ENCODE measurements at regions not wholly inside any gene's neighbourhood (a gene's known extent, or its start where the extent isn't known, plus 50 kb on each side); places are given as distances from the start of the nearest gene placed in this dataset.

DNA sequence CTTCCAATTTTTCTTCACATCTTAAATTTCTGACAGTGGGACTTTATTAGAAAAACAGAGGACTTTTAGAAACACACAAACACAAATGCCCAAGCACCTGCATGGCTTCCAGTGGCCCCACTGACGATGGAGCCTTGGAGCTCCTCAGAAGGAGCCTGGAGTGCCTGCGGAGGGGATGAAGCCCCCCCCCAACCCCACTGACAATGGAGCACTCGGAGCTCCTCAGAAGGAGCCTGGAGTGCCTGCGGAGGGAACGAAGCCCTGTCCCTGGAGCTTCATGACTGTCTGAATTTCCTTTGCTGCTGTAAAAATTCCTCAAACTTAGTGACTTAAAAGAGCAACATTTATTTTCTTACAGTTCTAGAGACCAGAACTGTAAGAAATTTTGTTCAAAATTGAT lies 80.1 kb upstream of the VRK1 start (continued):
- TF ChIP-seq, protein P1, sequence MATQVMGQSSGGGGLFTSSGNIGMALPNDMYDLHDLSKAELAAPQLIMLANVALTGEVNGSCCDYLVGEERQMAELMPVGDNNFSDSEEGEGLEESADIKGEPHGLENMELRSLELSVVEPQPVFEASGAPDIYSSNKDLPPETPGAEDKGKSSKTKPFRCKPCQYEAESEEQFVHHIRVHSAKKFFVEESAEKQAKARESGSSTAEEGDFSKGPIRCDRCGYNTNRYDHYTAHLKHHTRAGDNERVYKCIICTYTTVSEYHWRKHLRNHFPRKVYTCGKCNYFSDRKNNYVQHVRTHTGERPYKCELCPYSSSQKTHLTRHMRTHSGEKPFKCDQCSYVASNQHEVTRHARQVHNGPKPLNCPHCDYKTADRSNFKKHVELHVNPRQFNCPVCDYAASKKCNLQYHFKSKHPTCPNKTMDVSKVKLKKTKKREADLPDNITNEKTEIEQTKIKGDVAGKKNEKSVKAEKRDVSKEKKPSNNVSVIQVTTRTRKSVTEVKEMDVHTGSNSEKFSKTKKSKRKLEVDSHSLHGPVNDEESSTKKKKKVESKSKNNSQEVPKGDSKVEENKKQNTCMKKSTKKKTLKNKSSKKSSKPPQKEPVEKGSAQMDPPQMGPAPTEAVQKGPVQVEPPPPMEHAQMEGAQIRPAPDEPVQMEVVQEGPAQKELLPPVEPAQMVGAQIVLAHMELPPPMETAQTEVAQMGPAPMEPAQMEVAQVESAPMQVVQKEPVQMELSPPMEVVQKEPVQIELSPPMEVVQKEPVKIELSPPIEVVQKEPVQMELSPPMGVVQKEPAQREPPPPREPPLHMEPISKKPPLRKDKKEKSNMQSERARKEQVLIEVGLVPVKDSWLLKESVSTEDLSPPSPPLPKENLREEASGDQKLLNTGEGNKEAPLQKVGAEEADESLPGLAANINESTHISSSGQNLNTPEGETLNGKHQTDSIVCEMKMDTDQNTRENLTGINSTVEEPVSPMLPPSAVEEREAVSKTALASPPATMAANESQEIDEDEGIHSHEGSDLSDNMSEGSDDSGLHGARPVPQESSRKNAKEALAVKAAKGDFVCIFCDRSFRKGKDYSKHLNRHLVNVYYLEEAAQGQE (IDR thresholded peaks at IDR 0.05; ENCODE audit: unreplicated experiment), result no peak
- TF ChIP-seq STAT1 (IDR thresholded peaks at IDR 0.05; ENCODE audit: unreplicated experiment), result no peak
- no peak for TF ChIP-seq EZH2phosphoT487 (IDR thresholded peaks at IDR 0.05; ENCODE audit: unreplicated experiment)
- no peak for TF ChIP-seq CREB1 (CRISPR knock-in tag; IDR thresholded peaks at IDR 0.05; ENCODE audit: low read depth)

DNA sequence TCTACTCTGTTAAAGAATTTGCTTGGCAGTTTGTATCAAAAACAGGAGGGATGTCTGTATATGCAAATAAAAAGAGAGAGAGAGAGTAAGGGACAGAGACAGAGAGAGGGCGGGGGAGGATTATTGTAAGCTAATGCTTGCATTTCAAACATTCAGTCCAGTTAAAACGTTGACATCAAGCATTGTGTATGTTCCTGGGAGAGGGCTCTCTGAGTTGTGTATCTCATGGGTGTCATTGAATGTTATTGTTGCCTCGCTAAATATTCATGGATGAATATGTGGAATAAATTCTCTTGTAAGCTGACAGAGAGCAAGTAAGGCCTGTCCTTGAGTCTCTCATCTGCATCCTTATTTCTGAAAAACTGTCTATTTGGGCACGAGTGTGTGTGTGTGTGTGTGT lies 78.8 kb upstream of the VRK1 start:
- no peak for ATAC-seq
- H3K27ac Mint-ChIP-seq, result no peak overlapping the region
- H3F3A ChIP-seq (replicated peaks; ENCODE audit: low read depth), result no peaks in the 10 kb centered on the region
- TF ChIP-seq, protein P1 (IDR thresholded peaks at IDR 0.05; ENCODE audit: unreplicated experiment), result no peak
- TF ChIP-seq CREB1 (CRISPR knock-in tag; IDR thresholded peaks at IDR 0.05; ENCODE audit: low read depth) (no peak), EZH2 (IDR thresholded peaks at IDR 0.05; ENCODE audit: low read depth, unreplicated experiment) (no peak), EZH2phosphoT487 (IDR thresholded peaks at IDR 0.05; ENCODE audit: unreplicated experiment) (no peak), ZNF114 (CRISPR knock-in tag; IDR thresholded peaks at IDR 0.05) (no peak), ZNF331 (CRISPR knock-in tag; IDR thresholded peaks at IDR 0.05; ENCODE audit: low read depth) (no peak), STAT1 (IDR thresholded peaks at IDR 0.05; ENCODE audit: unreplicated experiment) (no peak), NANOG (IDR thresholded peaks at IDR 0.05; ENCODE audit: borderline replicate concordance) (no peak)
- TF ChIP-seq, protein P2, sequence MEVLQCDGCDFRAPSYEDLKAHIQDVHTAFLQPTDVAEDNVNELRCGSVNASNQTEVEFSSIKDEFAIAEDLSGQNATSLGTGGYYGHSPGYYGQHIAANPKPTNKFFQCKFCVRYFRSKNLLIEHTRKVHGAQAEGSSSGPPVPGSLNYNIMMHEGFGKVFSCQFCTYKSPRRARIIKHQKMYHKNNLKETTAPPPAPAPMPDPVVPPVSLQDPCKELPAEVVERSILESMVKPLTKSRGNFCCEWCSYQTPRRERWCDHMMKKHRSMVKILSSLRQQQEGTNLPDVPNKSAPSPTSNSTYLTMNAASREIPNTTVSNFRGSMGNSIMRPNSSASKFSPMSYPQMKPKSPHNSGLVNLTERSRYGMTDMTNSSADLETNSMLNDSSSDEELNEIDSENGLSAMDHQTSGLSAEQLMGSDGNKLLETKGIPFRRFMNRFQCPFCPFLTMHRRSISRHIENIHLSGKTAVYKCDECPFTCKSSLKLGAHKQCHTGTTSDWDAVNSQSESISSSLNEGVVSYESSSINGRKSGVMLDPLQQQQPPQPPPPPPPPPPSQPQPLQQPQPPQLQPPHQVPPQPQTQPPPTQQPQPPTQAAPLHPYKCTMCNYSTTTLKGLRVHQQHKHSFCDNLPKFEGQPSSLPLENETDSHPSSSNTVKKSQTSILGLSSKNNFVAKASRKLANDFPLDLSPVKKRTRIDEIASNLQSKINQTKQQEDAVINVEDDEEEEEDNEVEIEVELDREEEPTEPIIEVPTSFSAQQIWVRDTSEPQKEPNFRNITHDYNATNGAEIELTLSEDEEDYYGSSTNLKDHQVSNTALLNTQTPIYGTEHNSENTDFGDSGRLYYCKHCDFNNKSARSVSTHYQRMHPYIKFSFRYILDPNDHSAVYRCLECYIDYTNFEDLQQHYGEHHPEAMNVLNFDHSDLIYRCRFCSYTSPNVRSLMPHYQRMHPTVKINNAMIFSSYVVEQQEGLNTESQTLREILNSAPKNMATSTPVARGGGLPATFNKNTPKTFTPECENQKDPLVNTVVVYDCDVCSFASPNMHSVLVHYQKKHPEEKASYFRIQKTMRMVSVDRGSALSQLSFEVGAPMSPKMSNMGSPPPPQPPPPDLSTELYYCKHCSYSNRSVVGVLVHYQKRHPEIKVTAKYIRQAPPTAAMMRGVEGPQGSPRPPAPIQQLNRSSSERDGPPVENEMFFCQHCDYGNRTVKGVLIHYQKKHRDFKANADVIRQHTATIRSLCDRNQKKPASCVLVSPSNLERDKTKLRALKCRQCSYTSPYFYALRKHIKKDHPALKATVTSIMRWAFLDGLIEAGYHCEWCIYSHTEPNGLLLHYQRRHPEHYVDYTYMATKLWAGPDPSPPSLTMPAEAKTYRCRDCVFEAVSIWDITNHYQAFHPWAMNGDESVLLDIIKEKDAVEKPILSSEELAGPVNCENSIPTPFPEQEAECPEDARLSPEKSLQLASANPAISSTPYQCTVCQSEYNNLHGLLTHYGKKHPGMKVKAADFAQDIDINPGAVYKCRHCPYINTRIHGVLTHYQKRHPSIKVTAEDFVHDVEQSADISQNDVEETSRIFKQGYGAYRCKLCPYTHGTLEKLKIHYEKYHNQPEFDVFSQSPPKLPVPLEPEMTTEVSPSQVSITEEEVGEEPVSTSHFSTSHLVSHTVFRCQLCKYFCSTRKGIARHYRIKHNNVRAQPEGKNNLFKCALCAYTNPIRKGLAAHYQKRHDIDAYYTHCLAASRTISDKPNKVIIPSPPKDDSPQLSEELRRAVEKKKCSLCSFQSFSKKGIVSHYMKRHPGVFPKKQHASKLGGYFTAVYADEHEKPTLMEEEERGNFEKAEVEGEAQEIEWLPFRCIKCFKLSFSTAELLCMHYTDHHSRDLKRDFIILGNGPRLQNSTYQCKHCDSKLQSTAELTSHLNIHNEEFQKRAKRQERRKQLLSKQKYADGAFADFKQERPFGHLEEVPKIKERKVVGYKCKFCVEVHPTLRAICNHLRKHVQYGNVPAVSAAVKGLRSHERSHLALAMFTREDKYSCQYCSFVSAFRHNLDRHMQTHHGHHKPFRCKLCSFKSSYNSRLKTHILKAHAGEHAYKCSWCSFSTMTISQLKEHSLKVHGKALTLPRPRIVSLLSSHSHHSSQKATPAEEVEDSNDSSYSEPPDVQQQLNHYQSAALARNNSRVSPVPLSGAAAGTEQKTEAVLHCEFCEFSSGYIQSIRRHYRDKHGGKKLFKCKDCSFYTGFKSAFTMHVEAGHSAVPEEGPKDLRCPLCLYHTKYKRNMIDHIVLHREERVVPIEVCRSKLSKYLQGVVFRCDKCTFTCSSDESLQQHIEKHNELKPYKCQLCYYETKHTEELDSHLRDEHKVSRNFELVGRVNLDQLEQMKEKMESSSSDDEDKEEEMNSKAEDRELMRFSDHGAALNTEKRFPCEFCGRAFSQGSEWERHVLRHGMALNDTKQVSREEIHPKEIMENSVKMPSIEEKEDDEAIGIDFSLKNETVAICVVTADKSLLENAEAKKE (CRISPR knock-in tag; IDR thresholded peaks at IDR 0.05), result no peak
- TF ChIP-seq, protein P3, sequence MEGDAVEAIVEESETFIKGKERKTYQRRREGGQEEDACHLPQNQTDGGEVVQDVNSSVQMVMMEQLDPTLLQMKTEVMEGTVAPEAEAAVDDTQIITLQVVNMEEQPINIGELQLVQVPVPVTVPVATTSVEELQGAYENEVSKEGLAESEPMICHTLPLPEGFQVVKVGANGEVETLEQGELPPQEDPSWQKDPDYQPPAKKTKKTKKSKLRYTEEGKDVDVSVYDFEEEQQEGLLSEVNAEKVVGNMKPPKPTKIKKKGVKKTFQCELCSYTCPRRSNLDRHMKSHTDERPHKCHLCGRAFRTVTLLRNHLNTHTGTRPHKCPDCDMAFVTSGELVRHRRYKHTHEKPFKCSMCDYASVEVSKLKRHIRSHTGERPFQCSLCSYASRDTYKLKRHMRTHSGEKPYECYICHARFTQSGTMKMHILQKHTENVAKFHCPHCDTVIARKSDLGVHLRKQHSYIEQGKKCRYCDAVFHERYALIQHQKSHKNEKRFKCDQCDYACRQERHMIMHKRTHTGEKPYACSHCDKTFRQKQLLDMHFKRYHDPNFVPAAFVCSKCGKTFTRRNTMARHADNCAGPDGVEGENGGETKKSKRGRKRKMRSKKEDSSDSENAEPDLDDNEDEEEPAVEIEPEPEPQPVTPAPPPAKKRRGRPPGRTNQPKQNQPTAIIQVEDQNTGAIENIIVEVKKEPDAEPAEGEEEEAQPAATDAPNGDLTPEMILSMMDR (conservative IDR thresholded peaks at IDR 0.05; ENCODE audit: low read depth in 2 of 2), result no peak

More for the DNA sequence above, 78.8 kb upstream of the VRK1 start:
- no peaks in the 10 kb centered on the region for H3K9me3 Mint-ChIP-seq
- H3K27ac ChIP-seq (ENCODE audit: low read depth), result no peak overlapping the region
- H3K4me3 Mint-ChIP-seq, result no peak overlapping the region
- no peaks in the 10 kb centered on the region for H3K36me3 Mint-ChIP-seq (ENCODE audit: low read depth)
- no peaks in the 10 kb centered on the region for H3K79me2 ChIP-seq (replicated peaks; ENCODE audit: insufficient read depth)
- no peak overlapping the region for H3K4me2 ChIP-seq
- H3K4me3 ChIP-seq, result no peak overlapping the region
- no peak for DNase-seq (ENCODE audit: low spot score)
- H4K20me1 ChIP-seq (replicated peaks; ENCODE audit: insufficient read depth), result no peaks in the 10 kb centered on the region
- H3K9me2 ChIP-seq (ENCODE audit: insufficient read depth), result no peaks in the 10 kb centered on the region
- no peaks in the 10 kb centered on the region for H3K36me3 ChIP-seq (ENCODE audit: insufficient read depth)
- no peaks in the 10 kb centered on the region for H3K4me1 ChIP-seq (ENCODE audit: insufficient read depth)
- no peaks in the 10 kb centered on the region for H3K27me3 ChIP-seq (ENCODE audit: insufficient read depth)
- H3K27me3 Mint-ChIP-seq (ENCODE audit: insufficient read depth, low read depth, poor library complexity), result peaks cover 18% of the 10 kb centered on the region
- H3K4me1 Mint-ChIP-seq, result peaks cover 7% of the 10 kb centered on the region
- H2AFZ ChIP-seq, result no peak overlapping the region

Measured in GM23338 (cell line).